ENCODE measurements at regions not wholly inside any gene's neighbourhood (a gene's known extent, or its start where the extent isn't known, plus 50 kb on each side); places are given as distances from the start of the nearest gene placed in this dataset.
"Not testable (repeated sequence)": the region's sequence is repeated elsewhere in the genome, so short reads cannot be mapped to it uniquely, and the experiment has no call there.

DNA sequence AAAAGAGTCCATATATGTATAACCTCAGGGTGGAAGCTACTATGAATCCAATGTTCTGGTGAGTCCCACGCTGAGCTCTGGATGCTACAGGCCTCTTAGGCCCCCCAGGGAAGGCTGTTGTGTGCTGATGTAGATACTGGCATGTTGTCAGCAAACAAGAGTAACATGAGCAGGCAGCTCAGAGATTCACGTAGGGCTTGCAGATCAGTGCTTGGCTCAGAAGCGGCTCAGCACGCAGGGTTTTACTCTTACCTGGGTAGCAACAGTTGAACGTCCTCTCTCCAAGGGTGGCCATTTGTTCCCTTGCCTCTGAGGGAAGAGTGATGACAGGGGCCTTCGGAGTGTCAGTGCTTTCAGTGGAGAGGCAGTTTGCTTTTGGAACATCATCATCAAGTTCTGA, 93.4 kb downstream of the ZFP64 start:
- DNase-seq, result no peak

DNA sequence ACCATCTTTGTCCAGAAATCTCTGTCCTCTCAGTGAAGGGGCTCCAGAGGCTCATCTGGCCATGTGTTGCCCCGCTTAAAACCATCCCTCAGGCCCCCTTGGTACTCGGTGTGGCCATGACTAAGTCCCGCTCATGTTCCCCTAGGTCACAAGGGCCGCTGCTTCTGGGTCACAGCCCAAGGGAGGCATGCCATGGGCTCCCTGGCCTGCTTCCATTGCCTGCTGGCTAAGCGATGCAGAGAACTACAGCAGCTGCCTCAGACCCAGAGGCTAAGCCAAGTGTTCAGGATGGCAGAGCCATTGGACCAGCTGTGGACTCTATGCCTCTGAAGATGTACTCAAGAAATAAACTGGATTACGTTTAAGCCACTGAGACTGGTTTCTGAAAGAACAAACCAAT, 95.5 kb downstream of the ZFP64 start:
- DNase-seq, result no peak

DNA sequence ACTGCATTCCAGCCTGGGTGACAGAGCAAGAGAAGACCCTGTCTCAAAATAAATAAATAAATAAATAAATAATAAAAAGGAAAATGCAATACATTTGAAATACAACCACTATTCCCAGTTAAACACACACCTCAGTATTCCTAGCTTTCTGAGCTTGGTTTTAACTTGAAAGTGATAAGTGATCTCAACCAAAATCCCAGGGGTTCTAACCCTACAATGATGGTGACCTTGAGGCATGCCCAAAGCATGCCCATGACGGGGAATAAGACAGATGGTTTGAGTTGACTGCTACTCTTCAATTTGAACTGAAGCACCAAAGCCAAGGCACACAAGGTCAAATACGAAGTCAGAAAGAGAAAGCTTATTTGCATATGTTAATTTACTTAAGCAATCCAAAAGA, 96.9 kb downstream of the ZFP64 start:
- DNase-seq, result no peak

DNA sequence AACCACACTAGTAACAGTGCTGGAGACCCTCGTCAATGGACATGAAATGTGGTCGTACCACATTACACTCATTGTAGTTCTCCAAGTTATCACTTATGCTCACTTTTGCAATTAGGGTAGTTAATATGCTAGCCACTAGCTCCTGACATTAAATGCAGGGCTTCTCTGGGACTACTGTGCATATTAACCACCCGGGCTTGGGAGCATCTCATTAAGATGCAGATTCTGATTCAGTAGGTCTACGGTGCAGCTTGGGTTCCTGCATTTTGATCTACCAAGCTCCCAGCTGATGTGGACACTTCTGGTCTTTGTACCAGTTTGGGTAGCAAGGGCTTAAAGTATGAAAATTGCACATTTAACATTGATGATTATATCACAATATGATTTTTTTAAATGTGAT, 98.0 kb downstream of the ZFP64 start:
- no peak for DNase-seq

DNA sequence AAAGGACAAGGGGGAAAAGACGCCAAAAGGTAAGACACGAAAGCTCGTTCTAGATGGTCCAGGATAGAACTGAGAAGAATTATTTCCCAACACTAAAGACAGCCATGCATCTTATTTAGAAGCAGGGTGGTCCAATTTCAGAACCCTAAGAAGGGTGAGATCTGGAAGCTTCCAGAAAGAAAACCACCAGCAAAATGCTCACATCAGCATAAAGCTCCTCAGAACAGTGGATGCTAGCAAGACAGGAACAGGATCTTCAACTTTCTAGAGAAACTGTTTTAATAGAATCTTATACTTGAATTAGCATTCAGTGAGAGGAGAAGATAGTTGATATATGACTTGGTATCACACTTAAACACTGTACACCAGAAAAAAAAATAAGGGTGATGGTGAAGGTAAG, 101.5 kb downstream of the ZFP64 start:
- DNase-seq, result no peak

DNA sequence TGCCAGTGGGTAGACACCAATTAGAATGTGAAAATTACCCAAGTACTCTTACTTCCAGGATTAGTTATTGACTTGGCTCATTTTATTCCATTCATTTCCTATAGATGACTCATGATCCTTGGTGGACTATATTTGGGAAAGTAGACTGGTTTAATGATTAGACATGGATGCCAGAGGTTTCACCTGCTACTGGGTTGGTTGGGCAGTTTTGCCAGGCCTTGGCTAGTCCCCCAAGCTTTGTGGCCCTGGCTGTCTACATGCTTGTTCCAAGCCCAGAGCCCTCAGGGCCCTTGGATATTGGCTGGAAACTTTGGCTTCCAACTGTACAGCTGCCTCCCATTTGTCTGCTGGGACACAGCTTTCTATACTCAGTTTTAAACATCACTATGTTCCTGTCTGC, 104.1 kb downstream of the ZFP64 start:
- no peak for DNase-seq

DNA sequence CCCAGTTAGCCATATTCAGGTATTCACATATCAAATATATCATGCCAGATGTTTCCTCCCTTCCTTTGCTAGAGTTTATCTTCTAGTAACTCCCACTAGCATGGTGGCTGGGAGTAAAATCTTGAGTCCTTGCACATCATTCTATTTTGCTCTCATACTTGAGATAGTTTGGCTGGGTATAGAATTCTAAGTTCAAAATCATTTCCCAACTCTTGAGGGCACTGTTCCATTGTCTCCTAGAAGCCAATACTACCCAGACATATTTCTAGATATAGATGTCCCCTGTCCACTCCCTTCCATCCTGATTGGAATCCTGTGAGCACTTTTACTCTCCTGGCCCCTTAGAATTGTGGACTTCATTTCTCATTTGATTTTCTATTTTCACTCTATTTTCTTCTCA, 104.7 kb downstream of the ZFP64 start:
- DNase-seq, result no peak

DNA sequence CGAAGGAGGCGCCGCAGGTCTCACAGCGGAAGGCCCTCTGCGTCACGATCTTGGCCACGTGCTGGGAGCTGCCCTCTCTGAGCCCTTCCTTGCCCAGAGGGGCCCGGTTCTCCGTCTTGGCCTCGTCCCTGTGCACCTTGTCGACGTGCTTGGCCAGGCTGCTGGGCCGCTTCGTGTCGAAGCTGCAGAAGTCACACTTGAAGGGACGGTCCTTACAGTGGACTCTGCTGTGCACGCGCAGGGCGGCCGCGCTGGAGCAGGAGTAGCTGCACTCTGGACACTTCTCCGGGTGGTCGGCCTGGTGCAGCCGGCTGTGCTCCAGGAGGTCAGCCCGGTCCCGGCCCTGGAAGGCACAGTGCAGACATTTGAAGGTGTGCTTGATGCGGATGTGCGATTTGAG, 106.9 kb downstream of the ZFP64 start:
- DNase-seq, result no peak

DNA sequence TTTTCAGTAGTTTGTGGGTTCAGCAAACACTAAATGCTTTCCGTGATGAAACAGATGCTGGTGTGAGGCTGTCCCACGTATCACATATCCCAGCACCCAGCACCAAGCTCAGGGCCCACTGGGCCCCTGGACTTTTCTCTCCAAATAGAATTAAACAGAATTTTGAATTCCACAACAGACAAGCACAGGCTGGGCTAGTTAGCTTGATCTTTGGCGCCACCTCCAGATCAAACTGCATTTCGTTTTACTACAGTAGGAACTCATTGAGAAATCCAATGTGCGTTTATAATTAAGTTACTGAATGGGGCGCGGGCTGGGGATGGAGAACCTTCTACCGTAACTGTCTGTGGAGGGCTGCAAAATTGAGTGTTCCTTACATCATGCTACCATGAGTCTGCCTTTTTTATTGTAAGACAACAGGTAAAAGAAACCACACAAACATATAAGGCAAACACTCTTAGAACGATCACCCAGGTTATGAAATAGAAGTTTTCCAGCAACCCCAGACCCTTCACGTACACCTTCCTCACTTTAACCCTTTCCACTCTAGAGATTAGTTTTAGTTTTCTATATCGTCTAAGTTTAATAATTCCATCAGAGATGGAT, 107.8 kb downstream of the ZFP64 start:
- peak; percentile 19 for DNase-seq

DNA sequence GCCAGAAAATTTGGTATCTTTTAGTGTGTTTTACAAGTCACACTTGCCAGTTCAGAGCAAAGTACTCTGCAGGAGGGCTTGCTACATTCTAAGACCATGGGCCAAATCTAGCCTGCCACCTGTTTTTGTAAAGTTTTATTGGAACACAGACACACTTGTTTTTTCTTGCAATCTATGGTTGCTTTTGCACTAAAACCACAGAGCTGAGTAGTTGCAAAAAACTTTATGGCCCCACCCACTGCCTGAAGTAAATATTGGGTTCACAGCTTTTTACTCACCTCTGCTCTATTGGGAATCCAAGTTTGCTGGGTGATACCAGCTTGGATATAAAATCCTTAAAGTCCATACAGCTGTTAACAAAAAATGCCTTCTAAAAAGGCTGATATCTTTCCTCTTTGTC, 109.0 kb downstream of the ZFP64 start:
- no peak for DNase-seq

DNA sequence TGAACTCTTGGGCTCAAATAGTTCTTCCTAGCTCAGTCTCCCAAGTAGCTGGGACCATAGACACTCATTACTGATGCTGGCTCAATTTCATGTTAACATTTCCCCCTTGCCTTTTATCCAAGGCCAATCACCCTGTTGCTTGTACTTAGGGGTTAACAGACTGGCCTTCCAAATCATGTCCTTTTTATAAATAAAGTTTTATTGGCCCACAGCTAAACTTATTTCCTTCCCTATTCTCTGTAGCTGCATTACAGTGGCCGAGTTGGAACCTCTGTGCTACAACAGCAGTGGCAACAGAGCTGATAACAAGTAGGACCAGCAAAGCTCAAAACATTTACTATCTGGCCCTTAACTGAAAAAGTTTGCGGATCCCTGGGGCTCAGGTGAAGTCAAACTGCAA, 109.8 kb downstream of the ZFP64 start:
- DNase-seq, result no peak

DNA sequence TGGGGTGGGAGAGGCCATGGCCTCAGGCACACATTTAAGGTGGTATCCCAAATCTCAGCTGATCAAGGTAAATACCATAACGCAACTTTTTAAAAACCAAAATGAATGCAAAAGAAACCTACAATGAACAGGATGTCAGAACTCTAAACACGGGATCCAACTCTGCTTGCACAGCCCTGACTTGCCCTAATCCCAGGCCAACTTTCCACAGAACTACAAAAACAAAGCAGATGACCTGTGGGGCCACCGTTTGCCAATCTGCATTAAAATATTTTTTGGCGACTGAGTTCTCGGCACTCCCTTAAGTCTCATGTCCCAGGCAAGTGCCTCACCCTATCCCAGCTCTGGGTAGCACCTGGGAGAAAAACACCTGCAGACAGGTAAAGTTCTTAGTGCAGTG, 110.5 kb downstream of the ZFP64 start:
- DNase-seq, result no peak

DNA sequence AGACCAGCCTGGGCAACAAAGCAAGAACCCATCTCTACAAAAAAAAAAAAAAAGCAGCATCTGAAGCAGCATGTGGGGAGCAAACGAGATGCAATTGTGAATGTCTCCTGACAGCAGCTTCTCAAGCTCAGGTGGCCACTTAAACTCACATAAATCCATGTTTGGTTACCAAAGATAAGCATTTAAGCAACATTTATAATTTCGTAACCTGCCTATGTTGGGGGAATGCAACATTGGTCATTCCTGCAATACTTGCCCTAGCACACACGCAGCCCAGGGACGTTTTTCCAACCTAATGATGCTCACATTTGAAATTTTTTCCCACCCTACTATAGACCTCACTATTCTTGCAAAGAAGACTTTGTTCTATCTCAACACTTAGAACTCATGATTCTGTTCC, 113.3 kb downstream of the ZFP64 start:
- DNase-seq, result no peak

DNA sequence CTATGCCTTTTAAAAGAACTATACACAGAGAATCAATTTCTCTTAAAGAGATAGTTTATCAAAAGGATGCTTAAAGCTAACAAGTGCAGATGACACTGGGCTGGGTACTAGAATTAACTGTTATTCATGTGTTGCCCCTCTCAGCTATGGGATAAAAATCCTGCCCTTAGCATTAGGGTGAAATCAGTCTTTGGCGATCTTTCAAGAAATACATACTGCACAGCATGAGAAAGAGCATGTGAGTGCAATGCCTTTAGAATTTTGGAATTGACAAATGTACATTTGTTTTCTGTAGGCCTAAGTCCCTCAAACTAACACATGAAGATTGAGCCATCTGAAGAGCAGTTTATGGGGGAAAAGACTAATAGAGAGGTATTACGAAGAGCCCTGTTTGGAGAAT, 115.4 kb downstream of the ZFP64 start:
- no peak for DNase-seq

DNA sequence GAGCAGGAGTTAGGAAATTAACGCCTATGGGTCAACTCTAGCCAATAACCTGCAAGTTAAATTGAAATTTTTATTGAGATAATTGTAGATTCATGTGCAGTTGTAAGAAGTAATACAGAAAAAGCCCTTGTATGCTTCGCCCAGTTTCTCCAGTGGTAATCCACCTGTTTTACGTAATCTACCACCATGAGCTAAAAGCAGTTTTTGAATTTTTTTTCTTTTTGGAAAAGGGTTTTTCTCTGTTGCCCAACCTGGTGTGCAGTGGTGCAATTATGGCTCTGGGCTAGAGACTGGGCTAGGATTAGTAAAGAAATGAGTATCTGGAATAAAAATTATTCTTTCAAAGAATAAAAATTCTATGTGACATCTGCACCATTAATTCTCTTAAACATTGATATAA, 116.2 kb downstream of the ZFP64 start:
- DNase-seq, result no peak

DNA sequence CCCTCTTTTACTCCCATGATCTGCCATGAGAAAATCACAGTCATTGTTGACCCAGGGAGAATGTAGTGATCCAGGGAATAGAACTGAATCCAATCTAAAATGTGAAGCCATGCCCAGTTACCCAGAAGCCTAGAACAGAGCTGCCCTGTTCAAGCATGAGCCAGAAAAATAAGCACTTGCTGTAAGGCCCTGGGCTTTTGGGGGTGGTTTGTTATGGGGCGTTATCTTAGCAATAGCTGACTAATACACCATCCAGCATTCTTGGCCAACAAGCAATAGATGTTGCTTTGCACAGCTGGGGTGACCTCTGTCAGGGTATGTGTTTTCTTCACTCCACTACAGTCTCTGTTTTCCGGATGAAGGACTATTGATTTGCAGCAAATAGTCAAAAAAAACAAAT, 120.4 kb downstream of the ZFP64 start:
- DNase-seq, result no peak

DNA sequence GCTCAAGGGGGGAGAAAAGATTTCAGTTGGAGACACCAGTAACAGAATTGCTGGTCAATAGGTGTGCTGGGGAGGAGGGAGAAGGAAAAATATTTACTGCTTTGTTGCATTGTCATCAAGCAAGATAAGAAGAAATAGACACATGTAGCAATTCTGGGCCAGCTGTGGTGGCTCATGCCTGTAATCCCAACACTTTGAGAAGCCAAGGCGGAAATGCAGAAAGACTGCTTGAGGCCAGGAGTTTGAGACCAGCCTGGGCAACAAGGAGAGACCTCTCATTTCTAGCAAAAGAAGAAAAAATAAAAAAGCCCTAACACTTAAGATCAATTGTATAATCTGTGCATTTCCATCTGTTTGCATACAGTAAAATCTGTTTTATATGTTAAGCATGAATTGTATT, 126.6 kb downstream of the ZFP64 start:
- no peak for DNase-seq

DNA sequence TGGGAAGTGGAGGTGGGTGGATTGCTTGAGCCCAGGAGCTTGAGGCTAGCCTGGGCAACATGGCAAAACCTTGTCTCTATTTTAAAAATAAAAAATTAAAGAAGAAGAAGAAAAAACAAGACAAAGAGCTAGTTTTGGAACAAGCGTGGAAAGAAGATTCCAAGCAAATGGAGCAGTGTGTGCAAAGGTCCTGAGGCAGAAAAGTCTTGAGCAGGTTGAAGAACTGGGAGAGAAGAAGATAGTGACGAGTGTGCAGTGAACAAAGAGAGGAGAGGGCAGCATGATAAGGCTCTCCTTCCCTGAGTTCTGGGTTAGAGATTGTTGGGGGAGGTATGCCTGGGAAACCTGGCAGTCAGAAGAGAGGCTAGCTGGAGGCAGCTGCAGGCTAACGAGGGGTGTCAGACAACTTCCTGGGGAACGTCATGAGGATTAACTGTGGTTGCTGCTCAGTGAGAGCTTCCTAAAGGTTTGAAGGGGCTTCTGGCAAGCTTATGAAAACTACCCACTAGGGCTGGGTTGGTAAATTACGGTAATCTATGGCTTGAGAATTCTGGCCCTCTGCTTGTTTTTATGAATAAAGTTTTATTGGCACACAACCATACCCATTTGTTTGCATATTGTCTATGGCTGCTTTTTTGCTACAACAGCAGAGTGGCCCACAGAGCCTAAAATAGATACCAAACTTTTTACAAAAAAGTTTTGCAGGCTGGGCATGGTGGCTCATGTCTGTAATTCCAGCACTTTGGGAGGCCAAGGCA, 128.9 kb downstream of the ZFP64 start:
- no peak for DNase-seq

DNA sequence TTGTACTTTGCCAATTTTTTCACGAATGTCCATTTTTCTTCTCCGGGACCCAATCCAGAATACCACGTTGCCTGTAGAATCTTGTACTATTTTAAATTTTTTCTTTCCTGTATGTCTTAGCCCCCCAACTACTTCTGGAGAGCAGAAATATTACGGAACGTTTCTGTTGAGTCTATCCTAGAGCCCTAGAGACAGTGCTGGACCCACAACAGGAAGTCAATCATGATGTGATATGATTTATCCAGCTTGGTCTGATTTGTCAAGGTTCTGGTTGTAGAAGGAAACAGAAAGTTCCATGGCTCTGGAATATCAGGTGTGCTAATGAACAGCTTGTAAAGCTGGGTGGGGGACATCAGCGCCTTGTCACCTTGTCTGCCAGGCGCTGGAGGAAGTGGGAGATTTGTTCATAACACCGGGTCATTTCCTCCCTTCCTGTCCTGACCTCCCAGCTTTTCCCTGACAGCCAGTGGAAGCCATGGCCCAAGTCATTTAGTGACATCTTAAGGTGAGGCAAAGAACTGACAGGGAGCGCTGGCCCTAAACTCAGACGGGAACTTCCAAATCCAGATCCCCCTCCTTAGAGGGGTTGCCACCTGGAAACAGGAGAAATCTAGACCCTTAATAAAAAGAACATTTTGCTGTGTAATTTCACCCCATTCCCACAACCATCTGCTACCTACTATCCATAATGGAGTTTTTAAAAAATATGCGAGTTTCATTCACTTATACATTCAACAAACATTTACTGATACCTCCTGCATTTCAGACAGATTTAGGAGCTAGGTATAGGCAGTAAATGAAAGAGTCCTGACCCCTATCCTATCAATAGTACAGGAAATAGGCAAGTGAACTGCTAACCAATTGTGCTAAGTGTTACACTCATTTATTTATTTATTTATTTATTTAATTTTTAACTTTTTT, 130.5 kb downstream of the ZFP64 start:
- DNase-seq, result no peak

DNA sequence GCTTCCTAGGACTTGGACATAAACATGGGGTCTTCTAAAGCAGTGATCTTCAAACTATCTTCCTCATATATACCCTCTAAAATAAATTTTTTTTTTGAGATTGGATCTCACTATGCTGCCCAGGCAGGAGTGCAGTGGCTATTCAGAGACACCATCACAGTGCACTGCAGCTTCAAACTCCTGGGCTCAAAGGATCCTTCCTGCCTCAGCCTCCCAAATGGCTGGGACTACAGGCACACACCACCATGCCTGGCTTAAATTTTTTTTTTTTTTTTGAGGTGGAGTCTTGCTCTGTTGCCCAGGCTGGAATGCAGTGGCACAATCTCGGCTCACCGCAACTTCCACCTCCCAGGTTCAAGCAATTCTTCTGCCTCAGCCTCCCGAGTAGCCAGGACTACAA, 134.4 kb downstream of the ZFP64 start:
- not testable (repeated sequence) for DNase-seq

DNA sequence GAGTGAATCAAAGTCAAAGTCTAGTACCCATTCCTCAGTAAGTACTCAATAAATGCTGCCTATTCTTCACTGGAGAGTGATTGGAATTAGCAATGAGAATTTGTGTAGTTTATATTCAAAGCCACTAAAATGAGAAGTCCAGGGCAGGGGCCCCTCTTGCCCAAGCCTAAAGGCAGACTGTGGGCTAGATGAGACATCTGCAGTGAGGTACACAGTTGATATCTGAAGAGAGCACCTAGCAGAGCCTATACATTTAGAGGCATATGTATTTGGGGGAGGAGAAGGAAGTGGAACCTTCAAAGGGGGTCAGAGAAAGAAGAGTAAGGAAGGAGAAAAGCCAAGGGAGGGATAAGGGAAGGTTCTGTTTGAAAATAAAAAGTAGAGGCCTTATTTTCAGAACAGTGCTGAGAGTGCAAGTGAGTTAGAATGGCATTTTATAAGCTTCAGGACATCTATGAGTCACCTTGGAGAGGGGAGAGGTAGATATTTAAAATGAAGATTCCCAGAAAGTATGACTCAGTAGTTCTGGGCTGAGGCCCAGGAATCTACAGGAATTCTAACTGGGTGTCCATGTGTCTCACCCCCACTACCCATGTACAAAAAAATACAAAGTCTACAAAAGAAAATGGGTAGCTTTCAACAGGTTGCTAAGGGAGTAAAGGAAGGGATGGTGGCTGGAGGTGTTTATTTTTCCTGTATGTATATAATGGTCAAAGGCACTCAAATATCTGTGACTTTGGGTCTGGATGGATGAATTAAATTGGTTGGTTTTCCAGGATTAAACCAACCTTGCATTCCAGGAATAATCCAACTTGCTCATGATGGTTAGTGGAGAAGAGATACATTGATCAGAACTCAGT, 135.1 kb downstream of the ZFP64 start:
- peak; percentile 93 for DNase-seq

DNA sequence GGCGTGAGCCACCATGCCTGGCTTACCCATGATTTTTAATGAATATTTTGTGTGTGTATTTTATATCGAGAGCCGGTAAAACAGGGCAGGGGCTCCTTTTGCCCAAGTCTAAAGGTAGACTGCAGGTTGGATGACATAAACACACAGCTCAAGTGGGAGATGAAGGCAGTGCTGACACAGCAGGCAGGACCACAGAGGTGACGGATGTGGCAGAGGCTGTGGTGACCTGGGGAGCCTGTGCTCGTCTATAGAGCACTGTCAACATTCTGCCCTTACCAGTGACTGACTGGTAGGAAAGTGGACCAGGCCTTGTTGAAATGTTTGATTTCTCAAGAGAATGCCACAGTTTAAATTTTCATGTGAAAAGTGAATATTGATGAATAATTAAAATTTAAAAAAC, 137.5 kb downstream of the ZFP64 start:
- no peak for DNase-seq
